ENCODE measurements at regions not wholly inside any gene's neighbourhood (a gene's known extent, or its start where the extent isn't known, plus 50 kb on each side); places are given as distances from the start of the nearest gene placed in this dataset.

- no peaks in the 10 kb centered on the region for H3K9me3 ChIP-seq (ENCODE audit: low read length)
- DNase-seq (ENCODE audit: low spot score), result no peak
- ChIA-PET POLR2A (no interaction called here), CTCF (ENCODE audit: unreplicated experiment) (no interaction called here)
- no peaks in the 10 kb centered on the region for H3K4me1 ChIP-seq (ENCODE audit: insufficient read depth, low read length, poor library complexity, severe bottlenecking)
- H2AFZ ChIP-seq (ENCODE audit: low read length), result no peak overlapping the region
- H3K9me2 ChIP-seq (ENCODE audit: insufficient read depth, low read length), result no peaks in the 10 kb centered on the region
- no peaks in the 10 kb centered on the region for H3K36me3 ChIP-seq (ENCODE audit: insufficient read depth, low read length)
- no peak overlapping the region for H3K4me3 ChIP-seq (ENCODE audit: low read depth, low read length, poor library complexity, severe bottlenecking)
- H3K27ac ChIP-seq (ENCODE audit: low read depth, low read length, poor library complexity, severe bottlenecking), result no peak overlapping the region
- no peaks in the 10 kb centered on the region for H3K79me2 ChIP-seq (ENCODE audit: insufficient read depth, low read depth, low read length)
- H4K20me1 ChIP-seq (ENCODE audit: insufficient read depth, low read length), result no peaks in the 10 kb centered on the region
- intact Hi-C loops (cut with micrococcal nuclease; ENCODE audit: unreplicated experiment), result loop anchor here (10.0 kb wide), 1 partner anchor 56 kb away; no protein-coding TSS in a partner anchor
- H3K4me2 ChIP-seq (ENCODE audit: low read length), result no peak overlapping the region
- no TSS peak for BruUV-seq (replicated peaks)
- TF ChIP-seq, protein P1, sequence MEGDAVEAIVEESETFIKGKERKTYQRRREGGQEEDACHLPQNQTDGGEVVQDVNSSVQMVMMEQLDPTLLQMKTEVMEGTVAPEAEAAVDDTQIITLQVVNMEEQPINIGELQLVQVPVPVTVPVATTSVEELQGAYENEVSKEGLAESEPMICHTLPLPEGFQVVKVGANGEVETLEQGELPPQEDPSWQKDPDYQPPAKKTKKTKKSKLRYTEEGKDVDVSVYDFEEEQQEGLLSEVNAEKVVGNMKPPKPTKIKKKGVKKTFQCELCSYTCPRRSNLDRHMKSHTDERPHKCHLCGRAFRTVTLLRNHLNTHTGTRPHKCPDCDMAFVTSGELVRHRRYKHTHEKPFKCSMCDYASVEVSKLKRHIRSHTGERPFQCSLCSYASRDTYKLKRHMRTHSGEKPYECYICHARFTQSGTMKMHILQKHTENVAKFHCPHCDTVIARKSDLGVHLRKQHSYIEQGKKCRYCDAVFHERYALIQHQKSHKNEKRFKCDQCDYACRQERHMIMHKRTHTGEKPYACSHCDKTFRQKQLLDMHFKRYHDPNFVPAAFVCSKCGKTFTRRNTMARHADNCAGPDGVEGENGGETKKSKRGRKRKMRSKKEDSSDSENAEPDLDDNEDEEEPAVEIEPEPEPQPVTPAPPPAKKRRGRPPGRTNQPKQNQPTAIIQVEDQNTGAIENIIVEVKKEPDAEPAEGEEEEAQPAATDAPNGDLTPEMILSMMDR (conservative IDR thresholded peaks at IDR 0.05; ENCODE audit: low read length), result no peak
- TF ChIP-seq EZH2phosphoT487 (IDR thresholded peaks at IDR 0.05; ENCODE audit: borderline replicate concordance, low read depth, low read length), result no peak
Measured at GRCh38 chr7:32170838-32171237, 100.6 kb upstream of the PDE1C start.

GRCh38 chr7:32169228-32169627, 99.0 kb upstream of the PDE1C start:
- TF ChIP-seq, protein P1 (conservative IDR thresholded peaks at IDR 0.05; ENCODE audit: low read length), result no peak
- TF ChIP-seq EZH2phosphoT487 (IDR thresholded peaks at IDR 0.05; ENCODE audit: borderline replicate concordance, low read depth, low read length), result no peak
- ChIA-PET POLR2A (no interaction called here), CTCF (ENCODE audit: unreplicated experiment) (no interaction called here)
- no peak overlapping the region for H3K4me2 ChIP-seq (ENCODE audit: low read length)
- no peak overlapping the region for H2AFZ ChIP-seq (ENCODE audit: low read length)
- H3K79me2 ChIP-seq (ENCODE audit: insufficient read depth, low read depth, low read length), result no peaks in the 10 kb centered on the region
- DNase-seq (ENCODE audit: low spot score), result no peak
- intact Hi-C loops (cut with micrococcal nuclease; ENCODE audit: unreplicated experiment), result no loop called here
- H3K9me3 ChIP-seq (ENCODE audit: low read length), result no peaks in the 10 kb centered on the region
- no peaks in the 10 kb centered on the region for H3K36me3 ChIP-seq (ENCODE audit: insufficient read depth, low read length)
- no peak overlapping the region for H3K27ac ChIP-seq (ENCODE audit: low read depth, low read length, poor library complexity, severe bottlenecking)
- no peaks in the 10 kb centered on the region for H3K9me2 ChIP-seq (ENCODE audit: insufficient read depth, low read length)
- H3K4me1 ChIP-seq (ENCODE audit: insufficient read depth, low read length, poor library complexity, severe bottlenecking), result no peaks in the 10 kb centered on the region
- no peak overlapping the region for H3K4me3 ChIP-seq (ENCODE audit: low read depth, low read length, poor library complexity, severe bottlenecking)
- H4K20me1 ChIP-seq (ENCODE audit: insufficient read depth, low read length), result no peaks in the 10 kb centered on the region
- no TSS peak for BruUV-seq (replicated peaks)

DNA sequence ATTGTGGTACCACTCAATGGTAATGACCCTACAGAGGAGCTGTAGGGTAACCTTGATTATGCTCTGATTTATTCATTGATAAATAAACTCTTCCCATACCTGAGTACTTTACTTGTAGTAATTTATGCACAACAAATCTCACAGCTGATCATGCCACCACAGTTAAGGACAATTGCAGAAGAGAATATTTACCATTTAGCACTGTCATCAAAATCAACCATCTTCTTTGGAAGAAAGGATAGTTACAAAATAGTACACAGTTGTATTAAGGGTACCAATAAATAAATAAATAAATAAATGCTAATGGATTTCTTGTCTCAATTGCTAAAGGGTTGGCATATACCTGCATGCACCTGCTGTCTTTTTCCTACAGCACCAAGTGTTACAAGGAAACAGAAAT, 97.6 kb upstream of the PDE1C start:
- BruUV-seq (replicated peaks), result no TSS peak

More for the DNA sequence above, 97.6 kb upstream of the PDE1C start:
- intact Hi-C loops (cut with micrococcal nuclease; ENCODE audit: unreplicated experiment), result no loop called here
- no peaks in the 10 kb centered on the region for H3K9me2 ChIP-seq (ENCODE audit: insufficient read depth, low read length)
- DNase-seq (ENCODE audit: low spot score), result no peak
- H3K79me2 ChIP-seq (ENCODE audit: insufficient read depth, low read depth, low read length), result no peaks in the 10 kb centered on the region
- no peaks in the 10 kb centered on the region for H3K9me3 ChIP-seq (ENCODE audit: low read length)
- H3K4me3 ChIP-seq (ENCODE audit: low read depth, low read length, poor library complexity, severe bottlenecking), result no peak overlapping the region
- TF ChIP-seq, protein P1 (conservative IDR thresholded peaks at IDR 0.05; ENCODE audit: low read length), result no peak
- no peak for TF ChIP-seq EZH2phosphoT487 (IDR thresholded peaks at IDR 0.05; ENCODE audit: borderline replicate concordance, low read depth, low read length)
- H3K36me3 ChIP-seq (ENCODE audit: insufficient read depth, low read length), result no peaks in the 10 kb centered on the region
- H4K20me1 ChIP-seq (ENCODE audit: insufficient read depth, low read length), result no peaks in the 10 kb centered on the region
- POLR2A ChIA-PET, result no interaction called here
- CTCF ChIA-PET (ENCODE audit: unreplicated experiment), result no interaction called here
- no peak overlapping the region for H3K4me2 ChIP-seq (ENCODE audit: low read length)
- H2AFZ ChIP-seq (ENCODE audit: low read length), result no peak overlapping the region
- no peak overlapping the region for H3K27ac ChIP-seq (ENCODE audit: low read depth, low read length, poor library complexity, severe bottlenecking)
- no peaks in the 10 kb centered on the region for H3K4me1 ChIP-seq (ENCODE audit: insufficient read depth, low read length, poor library complexity, severe bottlenecking)
